ENCODE measurements at regions not wholly inside any gene's neighbourhood (a gene's known extent, or its start where the extent isn't known, plus 50 kb on each side); places are given as distances from the start of the nearest gene placed in this dataset.
"Not testable (repeated sequence)": the region's sequence is repeated elsewhere in the genome, so short reads cannot be mapped to it uniquely, and the experiment has no call there.

GRCh38 chr17:77322514-77323412, 182.0 kb downstream of the SEC14L1 start:
- FAIRE-seq, result no peak

GRCh38 chr17:77323413-77324171, 182.8 kb downstream of the SEC14L1 start:
- no peak for FAIRE-seq

- FAIRE-seq, result no peak
Observed at GRCh38 chr17:77324227-77324626, 183.5 kb downstream of the SEC14L1 start.

GRCh38 chr17:77325577-77326075, 184.9 kb downstream of the SEC14L1 start:
- no peak for FAIRE-seq

GRCh38 chr17:77326076-77326591, 185.4 kb downstream of the SEC14L1 start:
- no peak for FAIRE-seq

DNA sequence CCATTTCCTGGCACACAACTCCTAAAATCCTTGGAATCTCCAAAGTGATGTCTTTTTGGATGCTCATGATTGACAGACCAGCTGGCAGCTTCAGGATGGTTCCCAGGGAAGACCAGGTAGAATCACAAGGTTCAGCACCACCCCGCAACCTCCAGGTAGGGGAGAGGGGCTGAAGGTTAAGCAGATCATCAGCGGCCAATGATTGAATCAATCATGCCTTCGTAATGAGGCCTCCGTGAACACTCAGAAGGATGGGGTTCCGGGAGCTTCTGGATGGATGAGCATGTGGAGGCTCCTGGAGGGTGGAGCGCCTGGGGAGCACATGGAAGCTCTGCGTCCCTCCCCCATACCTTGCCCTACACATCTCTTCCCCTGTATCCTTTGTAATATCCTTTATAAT, 185.9 kb downstream of the SEC14L1 start:
- FAIRE-seq, result no peak

GRCh38 chr17:77327181-77327565, 186.4 kb downstream of the SEC14L1 start:
- no peak for FAIRE-seq

- FAIRE-seq, result no peak
Observed at GRCh38 chr17:77327566-77328464, 187.0 kb downstream of the SEC14L1 start.

DNA sequence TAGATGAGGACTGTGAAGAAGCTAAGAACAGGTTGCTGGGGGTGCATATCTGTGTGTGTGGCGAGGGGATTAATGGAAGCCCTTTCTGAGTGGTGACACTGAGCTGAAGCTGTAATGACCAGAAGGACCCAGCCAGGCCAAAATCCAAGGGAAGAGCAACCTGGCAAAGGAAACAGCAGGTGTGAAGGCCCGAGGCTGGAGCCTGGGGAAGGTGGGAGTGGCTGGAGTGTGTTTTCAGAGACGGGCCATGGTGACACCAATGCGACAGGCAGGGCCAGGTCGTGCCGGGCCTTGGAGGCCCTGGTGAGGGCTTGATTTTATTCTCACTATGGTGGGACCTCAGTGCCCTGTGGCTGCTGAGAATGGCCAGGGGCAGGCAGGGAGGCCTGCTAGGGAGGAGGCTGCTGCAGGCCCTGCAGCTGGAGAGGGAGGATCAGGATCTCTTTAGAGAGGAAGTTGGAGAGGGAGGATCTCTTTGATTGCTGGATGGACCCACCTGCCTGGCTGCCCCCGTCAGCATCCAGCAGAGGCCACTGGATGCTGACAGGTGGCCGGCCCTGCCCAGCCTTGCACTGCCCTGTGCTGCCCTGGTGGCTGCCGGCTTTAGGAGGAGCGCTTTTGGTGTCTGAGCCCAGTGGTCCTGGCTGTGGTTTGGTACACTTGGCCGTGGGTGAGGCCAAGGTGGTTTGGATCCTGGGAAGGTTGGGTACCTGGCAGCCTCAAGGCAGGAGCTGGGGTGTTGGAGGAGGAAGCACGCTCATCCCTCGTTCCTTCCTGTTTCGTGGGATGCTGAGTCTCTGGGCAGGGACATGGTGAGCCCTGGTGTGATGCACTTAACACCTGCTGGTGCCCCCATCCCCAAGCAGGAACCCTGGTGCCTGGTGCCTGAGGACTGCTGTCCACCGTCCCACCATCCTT, 188.3 kb downstream of the SEC14L1 start:
- no peak for FAIRE-seq

DNA sequence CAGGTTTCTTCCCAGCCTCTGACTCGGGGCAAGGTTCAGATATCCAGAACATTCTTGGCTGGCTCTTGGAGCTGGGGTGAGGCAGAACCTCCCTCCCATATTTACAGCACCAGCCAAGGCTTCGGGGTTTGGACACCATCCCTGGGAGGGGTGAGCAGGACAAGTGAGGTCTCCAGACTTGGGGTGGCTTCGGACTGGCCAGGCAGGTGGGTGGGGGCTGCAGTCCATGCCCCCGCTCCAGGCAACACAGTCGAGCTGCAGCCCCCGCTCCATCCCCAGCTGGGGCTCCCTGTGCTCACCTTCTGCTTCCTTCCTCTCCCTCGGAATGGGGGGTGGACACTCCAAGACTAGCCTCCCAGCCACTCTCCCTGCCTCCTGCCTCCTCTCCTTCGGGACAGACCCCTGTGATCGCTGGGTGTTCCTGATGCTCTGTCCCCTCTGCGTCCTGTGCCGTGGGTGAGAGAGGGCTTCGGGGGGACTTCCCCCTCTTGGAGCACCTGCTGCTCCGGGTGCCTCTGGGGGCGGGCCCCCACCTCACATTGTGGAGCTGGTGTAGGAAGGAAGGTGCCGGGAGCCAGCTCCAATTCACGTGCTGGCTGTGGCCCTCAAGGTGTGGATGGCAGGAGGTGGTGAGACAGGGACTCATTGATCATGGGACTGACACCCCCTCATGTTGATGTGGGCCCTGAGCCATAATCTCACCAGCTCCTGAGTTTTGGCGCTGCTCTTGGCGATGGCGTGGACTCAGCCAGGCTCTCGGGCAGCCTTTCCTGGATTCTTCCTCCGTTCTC, 189.2 kb downstream of the SEC14L1 start:
- no peak for FAIRE-seq

- no peak for FAIRE-seq
Observed at GRCh38 chr17:77330602-77331081, 189.9 kb downstream of the SEC14L1 start.

DNA sequence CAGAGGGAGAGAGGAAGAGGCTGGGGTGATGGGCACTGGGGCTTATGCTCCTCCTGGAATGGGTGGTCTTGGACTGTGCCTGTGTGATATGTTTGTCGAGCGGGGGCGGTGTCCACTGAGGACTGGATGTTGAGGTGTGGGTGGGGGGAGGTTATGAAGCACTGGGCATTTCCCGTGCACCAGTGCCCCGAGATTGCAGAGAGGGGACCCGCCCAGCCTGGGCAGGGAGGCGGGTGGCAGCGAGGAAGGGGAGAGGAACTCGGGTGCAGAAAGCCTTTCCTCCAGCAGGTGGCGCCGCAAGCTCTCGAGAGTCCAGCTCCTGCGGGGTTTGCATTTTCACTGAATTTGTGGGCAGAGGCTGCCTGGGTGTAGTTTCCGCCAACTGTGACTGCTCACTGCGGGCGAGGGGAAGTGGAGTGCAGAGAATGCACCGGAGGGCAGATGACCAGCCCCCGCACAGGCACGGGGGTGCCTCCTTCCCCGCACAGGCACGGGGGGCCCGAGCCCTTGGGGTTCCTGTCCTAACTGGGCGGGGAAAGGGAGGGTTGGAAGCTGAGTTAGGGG, 190.6 kb downstream of the SEC14L1 start:
- FAIRE-seq, result no peak

DNA sequence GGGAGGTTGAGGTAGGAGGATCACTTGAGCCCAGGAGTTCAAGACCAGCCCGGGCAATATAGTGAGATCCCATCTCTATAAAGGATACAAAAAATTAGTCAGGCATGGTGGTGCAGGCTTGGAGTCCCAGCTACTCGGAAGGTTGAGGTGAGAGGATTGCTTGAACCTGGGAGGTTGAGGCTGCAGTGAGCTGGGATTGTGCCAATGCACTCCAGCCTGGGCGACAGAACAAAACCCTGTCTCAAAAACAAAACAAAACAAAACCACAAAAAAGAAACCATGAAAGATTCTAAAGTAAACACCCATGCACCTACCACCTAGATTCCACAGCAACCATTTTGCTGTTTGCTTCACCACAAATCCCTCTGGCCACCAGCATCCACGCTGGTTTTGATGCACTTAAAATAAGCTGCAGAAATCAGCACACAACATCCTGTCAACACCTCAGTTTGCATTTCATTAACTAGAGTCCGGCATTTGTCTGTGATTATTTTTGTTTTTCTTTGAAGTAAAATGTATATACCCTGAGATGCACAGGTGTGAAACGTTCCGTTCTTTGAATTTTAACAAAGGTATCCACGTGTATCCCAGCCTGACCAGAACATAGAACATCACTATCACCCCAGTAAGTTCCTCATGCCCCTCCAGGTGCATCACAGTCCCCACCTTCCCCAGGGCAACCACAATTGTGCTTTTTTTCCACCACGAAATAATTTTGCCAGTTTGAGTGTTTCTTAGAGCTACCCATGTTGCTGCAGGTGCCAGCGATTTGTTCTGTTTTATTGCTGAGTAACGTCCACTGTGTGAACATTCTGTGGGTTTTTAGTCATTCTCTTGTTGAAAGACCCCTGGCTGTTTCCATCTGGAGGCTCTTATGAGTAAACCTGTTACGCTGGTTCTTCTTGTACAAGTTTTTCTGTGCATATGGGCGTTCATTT, 191.5 kb downstream of the SEC14L1 start:
- no peak for FAIRE-seq

DNA sequence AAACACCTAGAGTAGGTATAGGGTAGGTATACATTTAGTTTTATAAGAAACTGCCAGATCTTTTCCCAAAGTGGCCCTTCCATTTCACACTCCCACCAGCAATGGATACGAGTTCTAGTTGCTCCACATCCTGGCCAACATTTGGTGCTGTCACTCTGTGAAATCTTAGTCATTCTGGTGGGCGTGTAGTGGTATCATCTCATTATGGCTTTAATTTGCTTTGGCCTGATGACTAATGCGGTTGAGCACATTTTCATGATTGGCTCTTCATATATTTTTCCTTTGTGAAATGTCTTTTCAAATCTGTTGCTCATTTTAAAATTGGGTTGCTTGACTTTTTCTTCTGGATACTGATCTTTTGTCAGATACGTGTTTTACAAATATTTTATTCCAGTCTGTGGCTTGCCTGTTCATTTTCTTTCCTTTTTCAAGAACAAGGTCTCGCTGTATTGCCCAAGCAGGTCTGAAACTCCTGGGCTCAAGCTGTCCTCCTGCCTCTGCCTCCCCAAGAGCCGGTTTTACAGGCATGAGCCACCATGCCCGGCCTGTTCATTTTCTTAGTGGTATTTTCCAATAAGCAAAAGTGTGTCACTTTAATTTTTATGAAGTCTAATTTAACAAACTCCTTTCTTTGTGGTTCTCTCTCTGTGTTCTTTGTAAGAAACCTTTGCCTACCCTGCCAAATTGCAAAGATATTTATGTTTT, 192.4 kb downstream of the SEC14L1 start:
- no peak for FAIRE-seq

- FAIRE-seq, result no peak
Observed at GRCh38 chr17:77337150-77337549, 196.4 kb downstream of the SEC14L1 start.

DNA sequence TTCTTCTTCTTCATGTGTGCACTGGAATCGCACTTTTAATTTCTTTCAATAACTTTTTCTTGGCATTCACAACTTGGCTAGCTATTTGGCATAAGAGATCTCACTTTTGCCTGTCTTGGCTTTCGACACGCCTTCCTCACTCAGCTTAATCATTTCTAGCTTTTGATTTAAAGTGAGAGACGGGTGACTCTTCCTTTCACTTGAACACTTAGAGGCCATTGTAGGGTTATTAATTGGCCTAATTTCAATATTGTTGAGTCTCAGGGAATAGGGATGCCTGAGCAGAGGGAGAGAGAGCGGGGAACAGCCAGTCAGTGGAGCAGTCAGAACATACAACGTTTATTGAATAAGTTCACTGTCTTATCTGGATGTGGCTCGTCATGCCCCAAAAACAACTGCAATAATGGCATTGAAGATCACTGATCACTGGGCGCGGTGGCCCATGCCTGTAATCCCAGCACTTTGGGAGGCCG, 200.3 kb downstream of the SEC14L1 start:
- no peak for FAIRE-seq

DNA sequence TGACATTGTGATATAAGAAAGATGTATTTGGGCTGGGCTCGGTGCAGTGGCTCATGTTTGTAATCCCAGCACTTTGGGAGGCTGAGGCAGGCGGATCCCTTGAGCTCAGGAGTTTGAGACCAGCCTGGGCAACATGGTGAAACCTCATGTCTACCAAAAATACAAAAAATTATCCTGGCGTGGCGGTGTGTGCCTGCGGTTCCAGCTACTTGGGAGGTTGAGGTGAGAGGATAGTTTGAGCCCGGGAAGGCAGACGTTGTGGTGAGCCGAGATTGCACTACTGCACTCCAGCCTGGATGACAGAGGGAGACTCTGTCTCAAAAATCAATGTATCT, 201.9 kb downstream of the SEC14L1 start:
- not testable (repeated sequence) for FAIRE-seq

Data from islet of Langerhans (tissue), 1 donor.